ENCODE measurements at regions not wholly inside any gene's neighbourhood (a gene's known extent, or its start where the extent isn't known, plus 50 kb on each side); places are given as distances from the start of the nearest gene placed in this dataset.
"Not testable (repeated sequence)": the region's sequence is repeated elsewhere in the genome, so short reads cannot be mapped to it uniquely, and the experiment has no call there.

- in situ Hi-C loops (cut with MboI; ENCODE audit: low pct_unique_long_range_greater_than_20kb in 2 of 9, low sequenced_read_pairs in 9 of 9, unreplicated experiment in 9 of 9), result no loop called here
- ATAC-seq (replicated peaks in 6 of 8), result no peak
- Histone ChIP-seq H3K4me3 (no peak overlapping the region), H3K4me1 (replicated peaks in 1 of 2) (no peaks in the 10 kb centered on the region), H3K27ac (no peak overlapping the region)
Measured at GRCh38 chr14:86083616-86084015, 553.7 kb downstream of the FLRT2 start.

- 5 to 82% (median 52%) methylated on average over 1 to 5 of the region's 5 CpGs; no CpG with 5 or more reads in 1 of the 10 experiments for WGBS, 10 experiments
- in situ Hi-C loops (cut with MboI; ENCODE audit: low pct_unique_long_range_greater_than_20kb in 2 of 9, low sequenced_read_pairs in 9 of 9, unreplicated experiment in 9 of 9), result loop anchor here in 2 of 9 experiments (25.0 kb wide), 1 partner anchor 535 kb away; the partner anchor contains the start of gene FLRT2 (in 2 of the 2)
Measured at GRCh38 chr14:86072116-86072894, 542.4 kb downstream of the FLRT2 start.

GRCh38 chr14:86066651-86067050, 536.7 kb downstream of the FLRT2 start:
- ATAC-seq (replicated peaks in 6 of 8), result no peak
- in situ Hi-C loops (cut with MboI; ENCODE audit: low pct_unique_long_range_greater_than_20kb in 2 of 9, low sequenced_read_pairs in 9 of 9, unreplicated experiment in 9 of 9), result loop anchor here in 2 of 9 experiments (25.0 kb wide), 1 partner anchor 529 kb away; the partner anchor contains the start of gene FLRT2 (in 2 of the 2)
- H3K4me3 ChIP-seq, result no peak overlapping the region
- H3K27ac ChIP-seq, result no peak overlapping the region
- no peaks in the 10 kb centered on the region for H3K4me1 ChIP-seq (replicated peaks in 1 of 2)
- 0 to 92% (median 71%) methylated on average over 2 of the region's 2 CpGs; no CpG with 5 or more reads in 2 of the 10 experiments for WGBS, 10 experiments

More at GRCh38 chr14:86072116-86072894, 542.4 kb downstream of the FLRT2 start:
- H3K4me1 ChIP-seq (replicated peaks in 1 of 2), result no peaks in the 10 kb centered on the region
- no peak for ATAC-seq (replicated peaks in 6 of 8)
- H3K4me3 ChIP-seq, result no peak overlapping the region
- H3K27ac ChIP-seq, result no peak overlapping the region

GRCh38 chr14:86065407-86065806, 535.5 kb downstream of the FLRT2 start:
- no peak overlapping the region for H3K27ac ChIP-seq
- H3K4me3 ChIP-seq, result no peak overlapping the region
- WGBS, 10 experiments, result 22 to 100% (median 80%) methylated on average over 1 to 3 of the region's 3 CpGs; no CpG with 5 or more reads in 1 of the 10 experiments
- ATAC-seq (replicated peaks in 6 of 8), result no peak
- no peaks in the 10 kb centered on the region for H3K4me1 ChIP-seq (replicated peaks in 1 of 2)
- in situ Hi-C loops (cut with MboI; ENCODE audit: low pct_unique_long_range_greater_than_20kb in 2 of 9, low sequenced_read_pairs in 9 of 9, unreplicated experiment in 9 of 9), result loop anchor here in 2 of 9 experiments (25.0 kb wide), 1 partner anchor 528 kb away; the partner anchor contains the start of gene FLRT2 (in 2 of the 2)

- in situ Hi-C loops (cut with MboI; ENCODE audit: low pct_unique_long_range_greater_than_20kb in 2 of 9, low sequenced_read_pairs in 9 of 9, unreplicated experiment in 9 of 9), result loop anchor here in 2 of 9 experiments (25.0 kb wide), 1 partner anchor 527 kb away; the partner anchor contains the start of gene FLRT2 (in 2 of the 2)
- not testable (repeated sequence) for H3K4me3 ChIP-seq; ATAC-seq (replicated peaks in 6 of 8); H3K4me1 ChIP-seq (replicated peaks in 1 of 2); H3K27ac ChIP-seq
Measured at GRCh38 chr14:86064595-86064994, 534.7 kb downstream of the FLRT2 start.

GRCh38 chr14:86057018-86057667, 527.2 kb downstream of the FLRT2 start:
- H3K4me3 ChIP-seq, result no peak overlapping the region
- peak in 1 of 8 experiments; percentile 30 for ATAC-seq (replicated peaks in 6 of 8)

GRCh38 chr14:86055512-86056075, 525.6 kb downstream of the FLRT2 start:
- no peak overlapping the region for H3K4me3 ChIP-seq
- no peak overlapping the region for H3K27ac ChIP-seq
- peak in 6 of 8 experiments; percentile 37 to 61 (median 60) for ATAC-seq (replicated peaks in 6 of 8)
- no peaks in the 10 kb centered on the region for H3K4me1 ChIP-seq (replicated peaks in 1 of 2)
- in situ Hi-C loops (cut with MboI; ENCODE audit: low pct_unique_long_range_greater_than_20kb in 2 of 9, low sequenced_read_pairs in 9 of 9, unreplicated experiment in 9 of 9), result loop anchor here in 2 of 9 experiments (25.0 kb wide), 1 partner anchor 518 kb away; the partner anchor contains the start of gene FLRT2 (in 2 of the 2)
- WGBS, 10 experiments, result 15 to 100% (median 52%) methylated on average over 2 to 3 of the region's 3 CpGs

More at GRCh38 chr14:86057018-86057667, 527.2 kb downstream of the FLRT2 start:
- no peak overlapping the region for H3K27ac ChIP-seq
- H3K4me1 ChIP-seq (replicated peaks in 1 of 2), result no peaks in the 10 kb centered on the region
- in situ Hi-C loops (cut with MboI; ENCODE audit: low pct_unique_long_range_greater_than_20kb in 2 of 9, low sequenced_read_pairs in 9 of 9, unreplicated experiment in 9 of 9), result loop anchor here in 2 of 9 experiments (25.0 kb wide), 1 partner anchor 520 kb away; the partner anchor contains the start of gene FLRT2 (in 2 of the 2)
- WGBS, 10 experiments, result 49 to 83% (median 60%) methylated on average over 2 to 3 of the region's 3 CpGs; no CpG with 5 or more reads in 1 of the 10 experiments

- 67 to 100% (median 76%) methylated on average over 1 of the region's 1 CpG; no CpG with 5 or more reads in 6 of the 10 experiments for WGBS, 10 experiments
- ATAC-seq (replicated peaks in 6 of 8), result no peak
- H3K27ac ChIP-seq, result no peak overlapping the region
- H3K4me3 ChIP-seq, result no peak overlapping the region
- no peaks in the 10 kb centered on the region for H3K4me1 ChIP-seq (replicated peaks in 1 of 2)
- in situ Hi-C loops (cut with MboI; ENCODE audit: low pct_unique_long_range_greater_than_20kb in 2 of 9, low sequenced_read_pairs in 9 of 9, unreplicated experiment in 9 of 9), result loop anchor here in 2 of 9 experiments (25.0 kb wide), 1 partner anchor 516 kb away; the partner anchor contains the start of gene FLRT2 (in 2 of the 2)
Measured at GRCh38 chr14:86052868-86053267, 522.9 kb downstream of the FLRT2 start.

- in situ Hi-C loops (cut with MboI; ENCODE audit: low pct_unique_long_range_greater_than_20kb in 2 of 9, low sequenced_read_pairs in 9 of 9, unreplicated experiment in 9 of 9), result loop anchor here in 2 of 9 experiments (25.0 kb wide), 1 partner anchor 513 kb away; the partner anchor contains the start of gene FLRT2 (in 2 of the 2)
- Histone ChIP-seq H3K4me3 (no peak overlapping the region), H3K27ac (no peak overlapping the region), H3K4me1 (replicated peaks in 1 of 2) (no peaks in the 10 kb centered on the region)
- WGBS, 10 experiments, result 38 to 100% (median 72%) methylated on average over 2 to 5 of the region's 5 CpGs; no CpG with 5 or more reads in 2 of the 10 experiments
- peak in 2 of 8 experiments; percentile 45 to 56 for ATAC-seq (replicated peaks in 6 of 8)
Measured at GRCh38 chr14:86050757-86051156, 520.8 kb downstream of the FLRT2 start.

GRCh38 chr14:86050072-86050683, 520.2 kb downstream of the FLRT2 start:
- Histone ChIP-seq H3K27ac (no peak overlapping the region), H3K4me3 (no peak overlapping the region), H3K4me1 (replicated peaks in 1 of 2) (no peaks in the 10 kb centered on the region)
- no peak for ATAC-seq (replicated peaks in 6 of 8)
- in situ Hi-C loops (cut with MboI; ENCODE audit: low pct_unique_long_range_greater_than_20kb in 2 of 9, low sequenced_read_pairs in 9 of 9, unreplicated experiment in 9 of 9), result loop anchor here in 2 of 9 experiments (25.0 kb wide), 1 partner anchor 513 kb away; the partner anchor contains the start of gene FLRT2 (in 2 of the 2)
- WGBS, 10 experiments, result 0 to 93% (median 75%) methylated on average over 1 to 2 of the region's 2 CpGs; no CpG with 5 or more reads in 3 of the 10 experiments

- no peak overlapping the region for H3K27ac ChIP-seq
- no peak overlapping the region for H3K4me3 ChIP-seq
- no peaks in the 10 kb centered on the region for H3K4me1 ChIP-seq (replicated peaks in 1 of 2)
- in situ Hi-C loops (cut with MboI; ENCODE audit: low pct_unique_long_range_greater_than_20kb in 2 of 9, low sequenced_read_pairs in 9 of 9, unreplicated experiment in 9 of 9), result loop anchor here in 1 of 9 experiments (25.0 kb wide), 1 partner anchor 177 kb away; no protein-coding TSS in a partner anchor
- no peak for ATAC-seq (replicated peaks in 6 of 8)
- 38 to 100% (median 93%) methylated on average over 1 of the region's 1 CpG; no CpG with 5 or more reads in 1 of the 10 experiments for WGBS, 10 experiments
Measured at GRCh38 chr14:86039176-86039575, 509.2 kb downstream of the FLRT2 start.
